SK-N-SH treated with all-trans-retinoic acid at 6 μM for 48 hours (cell line): ENCODE measurements at regions not wholly inside any gene's neighbourhood (a gene's known extent, or its start where the extent isn't known, plus 50 kb on each side); places are given as distances from the start of the nearest gene placed in this dataset.

Experiments
- ATAC-seq: fragments of 200-7000 bp; cut with Tn5 transposase; 3 replicates; pipeline ENCODE4 v1.9.1; 2020; ENCODE audit warnings: mild to moderate bottlenecking, moderate library complexity
- CSDC2 ChIP-seq: fragments of 250-450 bp; sonication (Bioruptor Pico); IDR thresholded peaks from 2 replicates; pipeline ENCODE4 v1.5.0; 2020; ENCODE audit warnings: mild to moderate bottlenecking, moderate library complexity
- CSRNP3 ChIP-seq: fragments of 250-450 bp; sonication (Bioruptor Pico); IDR thresholded peaks from 2 replicates; pipeline ENCODE4 v1.5.1; 2021; ENCODE audit warnings: mild to moderate bottlenecking, moderate library complexity
- ESRRG ChIP-seq: fragments of 250-450 bp; sonication (Bioruptor Pico); IDR thresholded peaks from 2 replicates; pipeline ENCODE4 v1.6.1; 2021; ENCODE audit warnings: mild to moderate bottlenecking
- GLIS3 ChIP-seq: fragments of 250-450 bp; sonication (Bioruptor Pico); IDR thresholded peaks from 2 replicates; pipeline ENCODE4 v1.5.0; 2020; ENCODE audit warnings: mild to moderate bottlenecking, moderate library complexity
- OSR1 ChIP-seq: fragments of 250-450 bp; sonication (Bioruptor Pico); IDR thresholded peaks from 2 replicates; pipeline ENCODE4 v1.8.0; 2022; ENCODE audit warnings: moderate library complexity, mild to moderate bottlenecking, inconsistent platforms
- PATZ1 ChIP-seq: fragments of 250-450 bp; sonication (Bioruptor Pico); IDR thresholded peaks from 2 replicates; pipeline ENCODE4 v1.8.0; 2020; ENCODE audit warnings: mild to moderate bottlenecking, moderate library complexity, borderline replicate concordance
- PPARA ChIP-seq: fragments of 250-450 bp; sonication (Bioruptor Pico); IDR thresholded peaks from 2 replicates; pipeline ENCODE4 v1.5.0; 2020; ENCODE audit warnings: mild to moderate bottlenecking, borderline replicate concordance
- SNAI2 ChIP-seq: fragments of 250-450 bp; sonication (Bioruptor Pico); IDR thresholded peaks from 2 replicates; pipeline ENCODE4 v1.5.0; 2020; ENCODE audit warnings: mild to moderate bottlenecking, moderate library complexity
- TCF4 ChIP-seq: fragments of 250-450 bp; sonication (Bioruptor Pico); IDR thresholded peaks from 2 replicates; pipeline ENCODE4 v1.8.0; 2021; ENCODE audit warnings: mild to moderate bottlenecking, moderate library complexity, borderline replicate concordance
- TOX ChIP-seq: fragments of 250-450 bp; sonication (Bioruptor Pico); IDR thresholded peaks from 2 replicates; pipeline ENCODE4 v1.8.0; 2021; ENCODE audit warnings: mild to moderate bottlenecking, moderate library complexity, borderline replicate concordance
- ZFP3 ChIP-seq: fragments of 250-450 bp; sonication (Bioruptor Pico); IDR thresholded peaks from 2 replicates; pipeline ENCODE4 v1.5.0; 2020; ENCODE audit warnings: mild to moderate bottlenecking, moderate library complexity
- ZFP30 ChIP-seq: fragments of 450-650 bp; formaldehyde crosslinking; IDR thresholded peaks from 2 replicates; pipeline ENCODE4 v1.5.0; 2022; ENCODE audit warnings: mild to moderate bottlenecking, moderate library complexity
- ZNF565 ChIP-seq: fragments of 450-650 bp; formaldehyde crosslinking; conservative IDR thresholded peaks from 2 replicates; pipeline ENCODE4 v1.5.0; 2020; ENCODE audit warnings: low read depth, mild to moderate bottlenecking, moderate library complexity
- ZNF70 ChIP-seq: fragments of 450-650 bp; formaldehyde crosslinking; IDR thresholded peaks from 2 replicates; pipeline ENCODE4 v1.5.0; 2020; ENCODE audit warnings: mild to moderate bottlenecking, moderate library complexity
- ZNF8 ChIP-seq: fragments of 450-650 bp; formaldehyde crosslinking; IDR thresholded peaks from 2 replicates; pipeline ENCODE4 v1.5.0; 2020; ENCODE audit warnings: mild to moderate bottlenecking, moderate library complexity
- TF ChIP-seq, protein P1 (sequence below): fragments of 250-450 bp; sonication (Bioruptor Pico); IDR thresholded peaks from 2 replicates; pipeline ENCODE4 v1.5.0; 2020; ENCODE audit warnings: mild to moderate bottlenecking, moderate library complexity

GRCh38 chr6:10276660-10277287, 138.1 kb downstream of the TFAP2A start (continued):
- no peak for TF ChIP-seq PATZ1 (CRISPR knock-in tag)
- TF ChIP-seq SNAI2 (CRISPR knock-in tag), result no peak
- no peak for TF ChIP-seq CSRNP3 (CRISPR knock-in tag)
- TF ChIP-seq TOX (CRISPR knock-in tag), result no peak
- no peak for TF ChIP-seq PPARA (CRISPR knock-in tag)
- TF ChIP-seq, all 23 proteins: peak for 0

- no peak for ATAC-seq
- TF ChIP-seq PPARA (CRISPR knock-in tag) (no peak), OSR1 (CRISPR knock-in tag) (no peak), PATZ1 (CRISPR knock-in tag) (no peak), ZFP3 (no peak), SNAI2 (CRISPR knock-in tag) (no peak), ZNF8 (no peak), GLIS3 (no peak), CSRNP3 (CRISPR knock-in tag) (no peak), TCF4 (CRISPR knock-in tag) (no peak), ZNF70 (CRISPR knock-in tag) (no peak)
- TF ChIP-seq, protein P1, sequence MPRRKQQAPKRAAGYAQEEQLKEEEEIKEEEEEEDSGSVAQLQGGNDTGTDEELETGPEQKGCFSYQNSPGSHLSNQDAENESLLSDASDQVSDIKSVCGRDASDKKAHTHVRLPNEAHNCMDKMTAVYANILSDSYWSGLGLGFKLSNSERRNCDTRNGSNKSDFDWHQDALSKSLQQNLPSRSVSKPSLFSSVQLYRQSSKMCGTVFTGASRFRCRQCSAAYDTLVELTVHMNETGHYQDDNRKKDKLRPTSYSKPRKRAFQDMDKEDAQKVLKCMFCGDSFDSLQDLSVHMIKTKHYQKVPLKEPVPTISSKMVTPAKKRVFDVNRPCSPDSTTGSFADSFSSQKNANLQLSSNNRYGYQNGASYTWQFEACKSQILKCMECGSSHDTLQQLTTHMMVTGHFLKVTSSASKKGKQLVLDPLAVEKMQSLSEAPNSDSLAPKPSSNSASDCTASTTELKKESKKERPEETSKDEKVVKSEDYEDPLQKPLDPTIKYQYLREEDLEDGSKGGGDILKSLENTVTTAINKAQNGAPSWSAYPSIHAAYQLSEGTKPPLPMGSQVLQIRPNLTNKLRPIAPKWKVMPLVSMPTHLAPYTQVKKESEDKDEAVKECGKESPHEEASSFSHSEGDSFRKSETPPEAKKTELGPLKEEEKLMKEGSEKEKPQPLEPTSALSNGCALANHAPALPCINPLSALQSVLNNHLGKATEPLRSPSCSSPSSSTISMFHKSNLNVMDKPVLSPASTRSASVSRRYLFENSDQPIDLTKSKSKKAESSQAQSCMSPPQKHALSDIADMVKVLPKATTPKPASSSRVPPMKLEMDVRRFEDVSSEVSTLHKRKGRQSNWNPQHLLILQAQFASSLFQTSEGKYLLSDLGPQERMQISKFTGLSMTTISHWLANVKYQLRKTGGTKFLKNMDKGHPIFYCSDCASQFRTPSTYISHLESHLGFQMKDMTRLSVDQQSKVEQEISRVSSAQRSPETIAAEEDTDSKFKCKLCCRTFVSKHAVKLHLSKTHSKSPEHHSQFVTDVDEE (CRISPR knock-in tag), result no peak
Observed at GRCh38 chr6:10276106-10276505, 138.8 kb downstream of the TFAP2A start.

DNA sequence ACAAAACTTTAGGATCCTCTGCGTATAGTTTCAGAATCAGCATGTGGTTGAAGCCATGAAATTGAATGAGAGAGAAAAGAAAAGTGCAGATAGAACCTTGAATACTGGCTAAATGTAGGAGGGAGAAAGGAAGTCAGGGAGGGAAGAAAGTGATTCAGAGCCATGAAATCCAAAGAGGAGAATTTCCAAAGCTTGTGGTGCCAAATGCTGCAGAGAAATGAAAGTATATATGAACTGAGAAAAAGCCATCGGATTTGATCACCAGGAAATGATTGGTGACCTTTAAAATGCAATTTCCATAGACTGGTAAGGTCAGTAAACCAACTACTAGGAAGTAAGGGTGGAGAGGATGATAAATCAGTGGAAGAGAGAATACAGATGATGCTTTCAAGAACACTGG, 142.3 kb downstream of the TFAP2A start:
- TF ChIP-seq CSDC2 (CRISPR knock-in tag) (no peak), ZFP30 (CRISPR knock-in tag) (no peak), ZNF70 (CRISPR knock-in tag) (no peak), ZFP3 (no peak), ZNF565 (no peak), CSRNP3 (CRISPR knock-in tag) (no peak), TCF4 (CRISPR knock-in tag) (no peak), SNAI2 (CRISPR knock-in tag) (no peak), OSR1 (CRISPR knock-in tag) (no peak)
- no peak for ATAC-seq

DNA sequence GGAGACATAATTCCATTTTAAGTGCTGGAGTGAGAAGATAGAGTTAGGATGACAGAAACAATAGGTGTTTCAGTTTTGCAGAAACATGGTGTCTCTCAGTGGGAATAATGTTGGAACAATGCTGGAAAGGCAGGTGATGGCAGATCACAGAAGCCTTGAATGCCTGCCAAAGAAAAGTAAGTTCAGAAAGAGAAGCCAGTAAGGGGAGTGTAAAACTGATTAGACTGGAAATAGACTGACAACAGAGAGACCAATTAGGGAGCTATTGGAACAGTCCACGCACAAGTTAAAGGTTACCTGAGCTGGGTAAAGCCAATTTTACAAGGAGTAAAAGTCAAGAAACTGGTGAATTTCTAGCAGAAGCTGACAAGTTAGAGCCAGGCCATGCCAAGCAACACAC, 142.9 kb downstream of the TFAP2A start:
- ATAC-seq, result no peak
- TF ChIP-seq CSDC2 (CRISPR knock-in tag), result no peak
- no peak for TF ChIP-seq ESRRG
- TF ChIP-seq TCF4 (CRISPR knock-in tag), result no peak
